Tibial nerve (tissue), 4 donors: ENCODE measurements at regions not wholly inside any gene's neighbourhood (a gene's known extent, or its start where the extent isn't known, plus 50 kb on each side); places are given as distances from the start of the nearest gene placed in this dataset.

Experiments
- EP300 ChIP-seq, 2 donors: sonication (generic); formaldehyde crosslinking; IDR thresholded peaks; one replicate each; pipeline ENCODE4 v1.6.1; 2017; ENCODE audit warnings: antibody characterized with exemption in 2 of 2, mild to moderate bottlenecking in 1 of 2
- POLR2A ChIP-seq, 2 donors: fragments of 450-650 bp; IDR thresholded peaks; one replicate each; pipeline ENCODE4 v1.6.1; 2017; ENCODE audit warnings: antibody characterized with exemption in 2 of 2, mild to moderate bottlenecking in 2 of 2, moderate library complexity in 2 of 2
- TF ChIP-seq, protein P1 (sequence below), 5 experiments: fragments of 200-600 bp in 3 of 5; fragments of 450-650 bp in 2 of 5; sonication (generic) in 3 of 5; IDR thresholded peaks; one replicate each; pipeline ENCODE4 v1.5.1; 2016 to 2019; ENCODE audit warnings: antibody characterized with exemption in 5 of 5, mild to moderate bottlenecking in 3 of 5, moderate library complexity in 2 of 5

DNA sequence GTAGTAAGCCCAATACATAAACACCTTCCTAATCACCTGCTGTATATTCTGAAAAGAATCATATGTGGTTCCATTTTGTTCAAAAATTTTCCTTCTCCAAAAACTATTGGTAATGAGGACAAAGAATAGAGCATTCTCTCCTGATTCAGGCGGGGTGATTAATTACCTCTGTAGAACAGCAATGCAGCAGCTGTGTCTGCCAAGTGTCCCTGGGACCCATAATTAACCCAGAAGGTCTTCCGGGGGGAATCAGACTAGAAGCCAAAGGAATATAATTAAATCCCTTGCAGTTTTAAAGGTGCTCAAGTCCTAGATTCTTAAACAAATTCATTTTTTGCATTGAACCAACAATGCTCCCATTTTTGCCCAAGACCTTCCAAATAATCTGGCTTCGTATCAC, 60.3 kb upstream of the ABLIM1 start:
- TF ChIP-seq, protein P1, sequence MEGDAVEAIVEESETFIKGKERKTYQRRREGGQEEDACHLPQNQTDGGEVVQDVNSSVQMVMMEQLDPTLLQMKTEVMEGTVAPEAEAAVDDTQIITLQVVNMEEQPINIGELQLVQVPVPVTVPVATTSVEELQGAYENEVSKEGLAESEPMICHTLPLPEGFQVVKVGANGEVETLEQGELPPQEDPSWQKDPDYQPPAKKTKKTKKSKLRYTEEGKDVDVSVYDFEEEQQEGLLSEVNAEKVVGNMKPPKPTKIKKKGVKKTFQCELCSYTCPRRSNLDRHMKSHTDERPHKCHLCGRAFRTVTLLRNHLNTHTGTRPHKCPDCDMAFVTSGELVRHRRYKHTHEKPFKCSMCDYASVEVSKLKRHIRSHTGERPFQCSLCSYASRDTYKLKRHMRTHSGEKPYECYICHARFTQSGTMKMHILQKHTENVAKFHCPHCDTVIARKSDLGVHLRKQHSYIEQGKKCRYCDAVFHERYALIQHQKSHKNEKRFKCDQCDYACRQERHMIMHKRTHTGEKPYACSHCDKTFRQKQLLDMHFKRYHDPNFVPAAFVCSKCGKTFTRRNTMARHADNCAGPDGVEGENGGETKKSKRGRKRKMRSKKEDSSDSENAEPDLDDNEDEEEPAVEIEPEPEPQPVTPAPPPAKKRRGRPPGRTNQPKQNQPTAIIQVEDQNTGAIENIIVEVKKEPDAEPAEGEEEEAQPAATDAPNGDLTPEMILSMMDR (IDR thresholded peaks at IDR 0.05) = no peak
- TF ChIP-seq EP300 (IDR thresholded peaks at IDR 0.05) (no peak), POLR2A (IDR thresholded peaks at IDR 0.05) (no peak)
